A673 (cell line): ENCODE measurements at regions not wholly inside any gene's neighbourhood (a gene's known extent, or its start where the extent isn't known, plus 50 kb on each side); places are given as distances from the start of the nearest gene placed in this dataset.

Experiments
- BruUV-seq: library from RNA; stranded (reverse); fragments of 400-500 nt; replicated peaks from 2 replicates; lab custom pipeline; 2021; lab: Mats Ljungman, UMichigan
- CTCF ChIA-PET: fragments of 300-600 bp; sonication (Branson Sonifier 250); formaldehyde crosslinking; loops from one replicate; lab custom pipeline; 2022; ENCODE audit warnings: antibody characterized with exemption; lab: Charles Lee
- POLR2A ChIA-PET: fragments of 300-600 bp; sonication (Branson Sonifier 250); formaldehyde crosslinking; loops from one replicate; lab custom pipeline; 2022; ENCODE audit warnings: antibody characterized with exemption; ENCODE audit not compliant: low non-redundant PET; lab: Charles Lee
- DNase-seq: peaks from one replicate; pipeline ENCODE4 v3.0.0-alpha.2; 2015; ENCODE audit warnings: low spot score
- H3K27ac ChIP-seq: fragments of 200-600 bp; sonication (generic); 2 replicates; pipeline ENCODE4 v1.5.1; 2016; ENCODE audit warnings: mixed run types, low read depth, mild to moderate bottlenecking, mixed read lengths, antibody characterized with exemption, low read length; ENCODE audit not compliant: poor library complexity, severe bottlenecking
- H3K27me3 ChIP-seq: fragments of 200-600 bp; sonication (generic); replicated peaks from 2 replicates; pipeline ENCODE4 v1.6.1; 2017; ENCODE audit warnings: mixed run types, low read depth, mild to moderate bottlenecking, mixed read lengths, antibody characterized with exemption, low read length; ENCODE audit not compliant: insufficient read depth, poor library complexity
- H3K36me3 ChIP-seq: fragments of 200-600 bp; sonication (generic); 2 replicates; pipeline ENCODE4 v1.6.1; 2016; ENCODE audit warnings: mixed run types, mild to moderate bottlenecking, mixed read lengths, antibody characterized with exemption, low read length; ENCODE audit not compliant: insufficient read depth, poor library complexity, severe bottlenecking
- H3K4me1 ChIP-seq: fragments of 200-600 bp; sonication (generic); 2 replicates; pipeline ENCODE4 v1.6.1; 2017; ENCODE audit warnings: mixed run types, mild to moderate bottlenecking, mixed read lengths, antibody characterized with exemption, low read length; ENCODE audit not compliant: insufficient read depth, poor library complexity, severe bottlenecking
- H3K4me3 ChIP-seq: fragments of 200-600 bp; sonication (generic); 2 replicates; pipeline ENCODE4 v1.5.1; 2016; ENCODE audit warnings: low read depth, mixed run types, mild to moderate bottlenecking, mixed read lengths, low read length; ENCODE audit not compliant: poor library complexity, severe bottlenecking
- H3K9me3 ChIP-seq: fragments of 200-600 bp; sonication (generic); 2 replicates; pipeline ENCODE4 v1.6.1; 2016; ENCODE audit warnings: mixed run types, low read depth, mild to moderate bottlenecking, mixed read lengths, antibody characterized with exemption, low read length; ENCODE audit not compliant: poor library complexity, severe bottlenecking
- CTCF ChIP-seq: fragments of 300-800, 200-600 bp; sonication (generic); conservative IDR thresholded peaks from 2 replicates; pipeline ENCODE4 v1.5.1; 2017; ENCODE audit warnings: low read depth, mild to moderate bottlenecking, antibody characterized with exemption, low read length, moderate library complexity, mixed read lengths
- EZH2 ChIP-seq: fragments of 200-600 bp; sonication (generic); IDR thresholded peaks from 2 replicates; pipeline ENCODE4 v1.6.1; 2017; ENCODE audit warnings: borderline replicate concordance, low read depth, mild to moderate bottlenecking, mixed read lengths, antibody characterized with exemption, low read length; ENCODE audit not compliant: poor library complexity, severe bottlenecking
- intact Hi-C: fragments of 100-400 bp; cut with micrococcal nuclease; formaldehyde crosslinking; loops from one replicate; pipeline ENCODE4 v1.10.0; 2022; ENCODE audit not compliant: unreplicated experiment

GRCh38 chr1:5734414-5734813 lies 257.8 kb downstream of the NPHP4 start:
- Histone ChIP-seq H3K4me1 (no peaks in the 10 kb centered on the region), H3K27ac (no peak overlapping the region), H3K9me3 (no peaks in the 10 kb centered on the region), H3K27me3 (peaks cover 6% of the 10 kb centered on the region), H3K36me3 (no peaks in the 10 kb centered on the region), H3K4me3 (no peak overlapping the region)
- intact Hi-C loops: no loop called here
- no peak for DNase-seq
- POLR2A ChIA-PET: no interaction called here
- BruUV-seq: no TSS peak
- CTCF ChIA-PET: no interaction called here
- no peak for TF ChIP-seq EZH2
- TF ChIP-seq CTCF: no peak

- H3K9me3 ChIP-seq: no peaks in the 10 kb centered on the region
- CTCF ChIA-PET: no interaction called here
- no peak overlapping the region for H3K4me3 ChIP-seq
- H3K27ac ChIP-seq: no peak overlapping the region
- H3K27me3 ChIP-seq: peaks cover 6% of the 10 kb centered on the region
- DNase-seq: no peak
- BruUV-seq: no TSS peak
- intact Hi-C loops: no loop called here
- POLR2A ChIA-PET: no interaction called here
- no peaks in the 10 kb centered on the region for H3K36me3 ChIP-seq
- TF ChIP-seq EZH2: no peak
- TF ChIP-seq CTCF: no peak
- no peaks in the 10 kb centered on the region for H3K4me1 ChIP-seq
Measured at GRCh38 chr1:5733596-5733995, 258.6 kb downstream of the NPHP4 start.

- no peak overlapping the region for H3K4me3 ChIP-seq
- H3K4me1 ChIP-seq: no peaks in the 10 kb centered on the region
- no peak overlapping the region for H3K27ac ChIP-seq
- no peak for DNase-seq
- no TSS peak for BruUV-seq
- intact Hi-C loops: no loop called here
- ChIA-PET CTCF (no interaction called here), POLR2A (no interaction called here)
- TF ChIP-seq CTCF (no peak), EZH2 (no peak)
- no peaks in the 10 kb centered on the region for H3K9me3 ChIP-seq
- peaks cover 6% of the 10 kb centered on the region for H3K27me3 ChIP-seq
- H3K36me3 ChIP-seq: no peaks in the 10 kb centered on the region
Measured at GRCh38 chr1:5731110-5731423, 261.2 kb downstream of the NPHP4 start.
